Globus pallidus (tissue), 1 donor: ENCODE measurements at regions not wholly inside any gene's neighbourhood (a gene's known extent, or its start where the extent isn't known, plus 50 kb on each side); places are given as distances from the start of the nearest gene placed in this dataset.
"Not testable (repeated sequence)": the region's sequence is repeated elsewhere in the genome, so short reads cannot be mapped to it uniquely, and the experiment has no call there.

Experiments
- DNase-seq: peaks from one replicate; pipeline ENCODE4 v3.0.0-alpha.2; 2015; ENCODE audit warnings: low spot score

GRCh38 chr13:61358599-61358998 lies 57.0 kb downstream of the PCDH20 start:
- no peak for DNase-seq

GRCh38 chr13:61350341-61350740 lies 65.3 kb downstream of the PCDH20 start:
- DNase-seq = no peak

DNA sequence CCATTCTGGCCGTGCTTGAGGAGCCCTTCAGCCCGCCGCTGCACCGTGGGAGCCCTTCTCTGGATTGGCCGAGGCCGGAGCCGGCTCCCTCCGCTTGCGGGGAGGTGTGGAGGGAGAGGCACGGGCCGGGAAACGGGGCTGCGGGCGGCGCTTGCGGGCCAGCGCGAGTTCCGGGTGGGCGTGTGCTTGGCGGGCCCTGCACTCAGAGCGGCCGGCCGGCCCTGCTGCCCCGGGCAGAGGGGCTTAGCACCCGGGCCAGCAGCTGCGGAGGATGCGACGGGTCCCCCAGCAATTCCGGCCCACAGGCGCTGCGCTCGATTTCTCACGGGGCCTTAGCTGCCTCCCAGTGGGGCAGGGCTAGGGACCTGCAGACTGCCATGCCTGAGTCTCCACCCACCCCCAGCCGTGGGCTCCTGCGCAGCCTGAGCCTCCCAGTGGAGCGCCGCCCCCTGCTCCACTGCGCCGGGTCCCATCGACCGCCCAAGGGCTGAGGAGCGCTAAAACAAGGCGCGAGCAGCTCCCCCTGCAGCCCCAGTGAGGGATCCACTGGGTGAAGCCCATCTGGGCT lies 76.5 kb downstream of the PCDH20 start:
- no peak for DNase-seq

GRCh38 chr13:61316647-61317046 lies 99.0 kb downstream of the PCDH20 start:
- no peak for DNase-seq

GRCh38 chr13:61294467-61295191 lies 121.0 kb downstream of the PCDH20 start:
- DNase-seq = no peak

GRCh38 chr13:61286148-61286745 lies 129.4 kb downstream of the PCDH20 start:
- DNase-seq = peak; percentile 4

DNA sequence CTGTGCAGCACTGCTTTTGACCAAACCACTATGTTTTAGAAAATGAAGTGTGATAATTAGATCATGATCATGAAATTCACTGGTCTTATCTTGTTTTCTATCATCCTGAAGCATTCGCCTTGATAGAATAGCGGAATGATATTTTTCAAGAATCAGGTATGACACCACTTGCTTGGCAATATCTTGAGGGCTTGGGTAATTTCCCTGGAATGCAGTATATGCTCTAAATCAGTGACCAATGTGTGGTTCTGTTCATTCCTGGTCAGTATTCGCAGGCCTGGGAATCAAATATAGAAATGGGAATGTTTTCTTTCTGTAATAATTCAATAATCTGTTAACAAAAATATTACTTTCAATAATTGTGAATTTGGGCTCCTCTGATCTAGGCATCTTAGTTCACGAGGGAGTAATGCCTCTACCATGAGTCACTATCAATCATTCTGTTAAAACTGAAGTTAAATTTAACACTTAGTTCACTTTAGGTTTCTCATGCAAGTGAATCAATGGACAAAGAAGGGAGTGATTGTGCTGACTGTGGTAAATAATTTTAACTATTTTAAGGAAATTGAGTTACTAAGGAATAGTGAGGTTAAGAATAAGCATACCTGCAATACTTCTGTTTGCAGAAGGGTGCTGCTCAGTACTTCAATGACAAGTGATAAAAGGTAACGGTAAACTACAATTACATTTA lies 137.9 kb downstream of the PCDH20 start:
- no peak for DNase-seq

- DNase-seq = no peak
Observed at GRCh38 chr13:61277088-61277487, 138.6 kb downstream of the PCDH20 start.

DNA sequence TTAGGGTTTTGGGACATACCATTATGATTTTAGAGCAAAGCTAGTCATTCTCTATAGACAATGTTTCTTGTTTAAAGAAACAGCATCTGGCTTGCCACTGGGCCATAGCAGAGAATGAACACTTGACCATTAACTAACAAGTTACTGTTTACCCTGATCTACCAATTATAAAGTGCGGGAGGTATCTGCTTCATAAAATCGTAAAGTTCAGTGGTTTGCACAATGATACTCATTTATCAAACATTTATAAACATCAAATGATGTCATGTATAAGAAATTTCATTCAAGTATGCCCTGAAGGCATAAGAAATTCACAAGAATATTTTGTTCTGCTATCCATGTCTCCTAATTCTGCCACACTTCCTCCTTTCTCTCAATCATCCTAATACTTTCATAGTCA lies 139.2 kb downstream of the PCDH20 start:
- DNase-seq = no peak

- DNase-seq = no peak
Observed at GRCh38 chr13:61275736-61276135, 139.9 kb downstream of the PCDH20 start.

DNA sequence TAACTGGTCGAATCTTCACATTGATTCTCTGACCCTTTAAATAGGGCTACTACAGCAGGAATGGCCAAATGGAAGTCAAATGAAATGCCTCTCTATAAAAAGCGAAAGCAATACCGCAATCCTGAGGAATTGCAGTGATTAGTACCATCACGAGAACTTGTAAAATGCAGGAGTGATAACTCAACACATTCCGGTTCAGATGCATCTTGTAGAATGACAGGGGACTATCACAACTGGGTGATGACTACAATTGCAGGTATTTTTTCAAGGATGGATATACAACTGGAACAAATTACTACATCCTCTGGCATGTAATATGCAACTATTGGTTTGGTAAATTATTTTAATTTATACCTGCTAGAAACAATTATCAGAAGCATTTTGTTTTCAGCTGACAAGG lies 140.4 kb downstream of the PCDH20 start:
- DNase-seq = no peak

DNA sequence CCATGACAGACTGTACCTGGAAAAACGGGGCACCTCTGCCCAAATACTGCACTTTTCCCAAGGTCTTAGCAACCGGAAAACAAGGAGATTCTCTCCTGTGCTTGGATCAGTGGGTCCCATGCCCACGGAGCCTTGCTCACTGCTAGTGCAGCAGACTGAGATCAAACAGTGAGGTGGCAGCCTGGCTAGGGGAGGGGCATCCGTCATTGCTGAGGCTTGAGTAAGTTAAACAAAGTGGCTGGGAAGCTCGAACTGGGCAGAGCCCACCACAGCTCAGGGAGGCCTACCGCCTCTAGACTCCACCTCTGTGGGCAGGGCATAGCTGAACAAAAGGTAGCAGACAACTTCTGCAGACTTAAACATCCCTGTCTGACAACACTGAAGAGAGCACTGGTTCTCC lies 148.8 kb downstream of the PCDH20 start:
- DNase-seq = not testable (repeated sequence)

GRCh38 chr13:61261746-61262472 lies 153.7 kb downstream of the PCDH20 start:
- no peak for DNase-seq

DNA sequence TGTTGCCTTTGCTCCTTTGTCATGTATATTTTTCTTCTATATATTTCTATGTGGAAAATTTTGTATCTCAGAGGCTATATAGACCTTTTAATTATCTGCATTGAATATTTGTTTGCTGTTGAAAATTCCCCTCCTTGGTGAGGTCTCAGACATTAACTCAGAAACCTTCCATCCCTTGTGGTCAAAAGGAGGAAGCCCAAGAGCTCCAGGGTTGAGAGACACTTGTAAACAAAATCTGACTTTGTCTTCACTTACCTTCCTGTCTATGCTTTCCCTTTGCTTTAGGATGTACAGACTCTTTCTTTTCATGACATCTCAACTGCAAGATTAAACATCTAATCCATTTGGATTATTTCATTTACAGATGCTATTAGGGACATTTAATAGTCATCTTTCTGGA lies 157.5 kb downstream of the PCDH20 start:
- DNase-seq = no peak

- no peak for DNase-seq
Observed at GRCh38 chr13:61255040-61255796, 160.4 kb downstream of the PCDH20 start.

DNA sequence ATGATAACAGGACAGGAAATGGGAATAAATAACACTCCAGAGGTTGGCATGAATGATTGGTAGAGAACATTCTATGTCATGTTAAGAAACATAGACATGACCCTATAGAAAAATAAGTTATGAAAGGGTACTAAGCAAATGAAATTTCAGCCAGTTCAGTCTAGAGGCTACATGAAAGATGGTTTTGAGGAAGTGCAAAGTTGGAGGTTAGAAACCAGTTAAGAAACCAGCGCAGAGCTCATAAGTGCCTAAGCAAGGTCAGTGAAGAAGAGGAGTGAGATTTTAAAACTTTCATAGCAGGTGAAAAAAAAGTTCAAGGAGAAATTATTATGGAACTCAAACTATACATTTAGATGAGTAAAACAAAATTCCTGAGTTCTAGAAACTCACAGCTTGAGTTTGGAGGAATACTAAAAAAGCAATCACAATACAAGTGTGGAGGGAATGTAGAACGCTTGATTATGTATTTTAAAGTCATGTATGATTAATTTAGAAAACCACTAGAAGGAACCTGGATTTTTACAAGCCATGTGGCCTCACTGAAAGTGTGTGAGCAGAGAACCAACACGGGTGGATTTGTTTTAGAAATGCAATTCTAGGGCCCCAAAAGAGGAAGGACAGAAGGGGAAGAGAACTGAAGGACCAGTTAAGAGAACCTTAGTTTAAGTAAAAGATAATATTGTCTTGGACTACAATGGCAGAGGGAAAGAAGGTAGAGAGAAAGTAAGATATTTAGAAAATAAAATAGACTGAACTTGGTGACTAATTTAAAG lies 162.4 kb downstream of the PCDH20 start:
- DNase-seq = no peak

DNA sequence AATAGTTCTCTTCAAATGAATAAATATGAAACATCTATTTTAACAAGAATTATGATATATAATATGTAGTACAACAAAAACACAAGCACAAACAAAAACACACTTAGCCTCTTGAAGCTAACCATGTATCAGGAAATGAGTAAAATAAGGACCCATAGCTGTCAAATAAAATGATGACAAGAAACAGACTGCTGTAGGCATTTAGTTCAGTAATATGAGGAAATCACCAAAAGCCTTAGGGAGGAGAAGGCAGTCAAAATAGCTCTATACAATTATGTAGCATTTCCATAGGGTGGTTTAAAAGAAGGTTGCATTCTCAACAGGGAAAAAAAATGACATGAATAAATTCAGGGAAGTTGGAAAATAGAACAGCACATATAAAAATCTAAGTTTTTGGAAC lies 163.4 kb downstream of the PCDH20 start:
- no peak for DNase-seq

DNA sequence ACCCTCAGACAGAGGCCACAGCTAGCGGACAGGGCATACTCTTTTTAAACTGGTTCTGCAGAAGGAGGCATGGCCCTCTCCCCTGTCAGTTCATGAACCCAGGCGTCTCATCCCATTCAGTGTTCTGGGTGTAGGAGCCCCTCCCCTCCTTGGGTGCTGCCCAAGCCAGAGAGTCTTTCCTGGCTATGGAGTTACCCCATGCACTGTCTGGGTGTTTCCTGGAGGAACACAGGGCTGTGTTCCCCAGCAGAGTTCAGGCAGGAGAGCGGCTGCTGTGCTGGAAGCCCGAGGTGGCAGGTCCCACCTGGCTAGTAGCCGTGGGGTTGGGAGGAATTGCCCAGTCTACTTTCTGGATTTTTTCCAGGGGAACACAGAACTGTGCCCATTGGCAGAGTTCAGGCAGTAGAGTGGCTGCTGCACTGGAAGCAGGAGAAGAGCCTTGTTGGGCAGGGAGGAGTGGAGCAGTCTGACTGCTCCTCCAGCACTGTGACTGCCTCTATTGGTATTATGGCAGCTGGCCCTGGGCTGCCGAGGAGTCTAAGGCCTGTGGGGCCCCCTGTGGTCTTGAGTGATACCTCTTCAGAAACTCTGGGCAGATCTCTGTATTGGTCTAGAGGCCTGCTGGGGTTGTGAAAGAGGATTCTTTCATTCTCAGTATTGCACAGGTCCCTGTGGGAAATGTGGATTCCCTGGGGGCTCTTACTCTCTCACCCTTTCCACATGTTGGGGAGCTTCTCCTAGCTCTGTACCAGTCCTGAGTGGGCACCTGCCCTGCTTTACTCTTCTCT lies 168.3 kb downstream of the PCDH20 start:
- DNase-seq = no peak

DNA sequence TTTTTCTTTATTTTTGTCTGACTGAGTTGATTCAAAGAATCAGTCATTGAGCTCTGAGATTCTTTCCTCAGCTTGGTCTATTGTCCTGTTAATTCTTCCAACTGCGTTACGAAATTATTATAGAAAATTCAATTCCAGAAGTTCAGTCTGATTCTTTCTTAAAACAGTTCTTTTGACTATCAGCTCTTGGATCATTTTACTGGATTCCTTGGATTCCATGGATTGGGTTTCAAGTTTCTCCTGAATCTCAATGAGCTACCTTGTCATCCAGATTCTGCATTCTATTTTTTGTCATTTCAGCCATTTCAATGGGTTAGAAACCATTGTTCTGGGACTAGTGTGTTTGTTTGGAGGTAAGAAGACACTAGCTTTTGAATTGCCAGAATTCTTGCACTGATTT lies 169.3 kb downstream of the PCDH20 start:
- no peak for DNase-seq

DNA sequence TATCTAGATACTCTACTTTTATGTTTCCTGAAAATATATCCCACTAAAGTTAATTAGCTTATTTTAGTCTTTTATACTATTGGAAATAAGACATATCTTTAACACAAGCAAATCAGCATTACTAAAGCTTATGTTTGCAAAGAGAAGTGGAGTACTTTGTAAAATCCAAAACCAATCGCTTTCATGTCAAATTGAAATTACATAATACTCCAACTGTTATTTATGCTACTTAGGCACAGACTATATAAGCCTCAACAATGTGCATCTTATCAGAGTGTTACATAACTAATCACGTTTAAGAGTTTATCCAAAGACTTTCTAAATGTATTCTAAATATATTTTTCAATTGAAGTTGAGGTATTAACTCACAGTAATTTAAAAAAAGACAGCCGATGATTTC lies 200.0 kb downstream of the PCDH20 start:
- no peak for DNase-seq
